Mesothelial cell of epicardium (in vitro differentiated cells): ENCODE measurements at regions not wholly inside any gene's neighbourhood (a gene's known extent, or its start where the extent isn't known, plus 50 kb on each side); places are given as distances from the start of the nearest gene placed in this dataset.

Source experiments
- DNase-seq, 2 experiments: peaks; one replicate each; pipeline ENCODE4 v3.0.0; 2021; ENCODE audit warnings: low spot score in 2 of 2; ENCODE audit not compliant: unreplicated experiment in 2 of 2
- H3K27ac Mint-ChIP-seq: 2 replicates; pipeline ENCODE4 v1.8.0; 2021; ENCODE audit warnings: mixed read lengths
- H3K27me3 Mint-ChIP-seq: 2 replicates; pipeline ENCODE4 v1.8.0; 2021; ENCODE audit warnings: low read depth, mixed read lengths
- H3K36me3 Mint-ChIP-seq: 2 replicates; pipeline ENCODE4 v1.8.0; 2021; ENCODE audit warnings: mixed read lengths
- H3K4me1 Mint-ChIP-seq: 2 replicates; pipeline ENCODE4 v1.8.0; 2021; ENCODE audit warnings: mixed read lengths
- H3K4me3 Mint-ChIP-seq: 2 replicates; pipeline ENCODE4 v1.8.0; 2021; ENCODE audit warnings: mild to moderate bottlenecking, moderate library complexity, mixed read lengths
- H3K9me3 Mint-ChIP-seq: 2 replicates; pipeline ENCODE4 v1.8.0; 2021; ENCODE audit warnings: mixed read lengths
- CTCF ChIP-seq: fragments of 200-600 bp; sonication (generic); IDR thresholded peaks from one replicate; pipeline ENCODE4 v1.5.0; 2021; ENCODE audit warnings: antibody characterized with exemption; ENCODE audit not compliant: unreplicated experiment

- H3K27ac Mint-ChIP-seq: peak overlapping the region; percentile 60
- H3K4me3 Mint-ChIP-seq: no peak overlapping the region
- peaks cover 79% of the 10 kb centered on the region for H3K4me1 Mint-ChIP-seq
- no peak for DNase-seq
- no peak for TF ChIP-seq CTCF
- peaks cover 15% of the 10 kb centered on the region for H3K36me3 Mint-ChIP-seq
- peaks cover 15% of the 10 kb centered on the region for H3K9me3 Mint-ChIP-seq
- H3K27me3 Mint-ChIP-seq: no peaks in the 10 kb centered on the region
Measured at GRCh38 chr2:217329023-217329431, 469.2 kb upstream of the TNP1 start.

GRCh38 chr2:217328622-217328978 lies 468.7 kb upstream of the TNP1 start:
- Mint-ChIP-seq H3K9me3 (peaks cover 19% of the 10 kb centered on the region), H3K36me3 (peaks cover 19% of the 10 kb centered on the region), H3K27ac (peak overlapping the region; percentile 60), H3K4me3 (no peak overlapping the region), H3K4me1 (peaks cover 77% of the 10 kb centered on the region), H3K27me3 (no peaks in the 10 kb centered on the region)
- DNase-seq: no peak
- no peak for TF ChIP-seq CTCF

- Mint-ChIP-seq H3K4me1 (peaks cover 76% of the 10 kb centered on the region), H3K9me3 (peaks cover 20% of the 10 kb centered on the region), H3K36me3 (peaks cover 20% of the 10 kb centered on the region), H3K4me3 (no peak overlapping the region), H3K27me3 (no peaks in the 10 kb centered on the region), H3K27ac (peak overlapping the region; percentile 75)
- DNase-seq: no peak
- no peak for TF ChIP-seq CTCF
Measured at GRCh38 chr2:217327953-217328621, 468.2 kb upstream of the TNP1 start.

- peak overlapping the region; percentile 57 for H3K27ac Mint-ChIP-seq
- DNase-seq: no peak
- no peak for TF ChIP-seq CTCF
- no peak overlapping the region for H3K4me3 Mint-ChIP-seq
- H3K9me3 Mint-ChIP-seq: peaks cover 20% of the 10 kb centered on the region
- peaks cover 20% of the 10 kb centered on the region for H3K36me3 Mint-ChIP-seq
- no peaks in the 10 kb centered on the region for H3K27me3 Mint-ChIP-seq
- H3K4me1 Mint-ChIP-seq: peaks cover 61% of the 10 kb centered on the region
Measured at GRCh38 chr2:217326238-217327022, 466.6 kb upstream of the TNP1 start.

GRCh38 chr2:217325816-217326215 lies 466.0 kb upstream of the TNP1 start:
- no peaks in the 10 kb centered on the region for H3K27me3 Mint-ChIP-seq
- TF ChIP-seq CTCF: no peak
- H3K27ac Mint-ChIP-seq: peak overlapping the region; percentile 35
- DNase-seq: no peak
- peaks cover 20% of the 10 kb centered on the region for H3K36me3 Mint-ChIP-seq
- peaks cover 20% of the 10 kb centered on the region for H3K9me3 Mint-ChIP-seq
- peaks cover 55% of the 10 kb centered on the region for H3K4me1 Mint-ChIP-seq
- H3K4me3 Mint-ChIP-seq: no peak overlapping the region
